GM18498 (cell line): ENCODE measurements at regions not wholly inside any gene's neighbourhood (a gene's known extent, or its start where the extent isn't known, plus 50 kb on each side); places are given as distances from the start of the nearest gene placed in this dataset.
"Not testable (repeated sequence)": the region's sequence is repeated elsewhere in the genome, so short reads cannot be mapped to it uniquely, and the experiment has no call there.

Experiments
- ATAC-seq: cut with Tn5 transposase; IDR thresholded peaks from one replicate; pipeline ENCODE4 v1.9.1; 2021; ENCODE audit warnings: mild to moderate bottlenecking, moderate library complexity; ENCODE audit not compliant: unreplicated experiment

DNA sequence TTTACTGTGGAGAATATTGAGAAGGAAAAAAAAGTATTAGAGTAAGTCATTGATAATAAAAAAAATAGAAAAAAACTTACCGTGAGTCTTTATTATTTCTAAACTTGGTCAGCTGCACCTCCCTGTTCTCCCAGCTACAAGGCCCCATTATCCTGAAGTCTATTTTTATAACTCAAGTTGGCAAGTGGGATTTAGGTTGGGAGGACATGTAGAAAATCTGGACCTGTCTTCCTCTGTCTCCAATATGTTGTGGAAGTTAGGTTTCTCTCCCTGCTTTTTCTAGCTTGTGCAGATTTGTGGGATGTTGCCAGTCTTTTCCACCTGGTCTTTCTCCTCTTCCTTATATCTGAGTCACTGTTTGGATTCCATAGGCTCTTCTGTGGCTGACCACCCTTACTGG, 361.4 kb downstream of the HLX start:
- no peak for ATAC-seq

GRCh38 chr1:221241157-221241556, 361.9 kb downstream of the HLX start:
- ATAC-seq: no peak

DNA sequence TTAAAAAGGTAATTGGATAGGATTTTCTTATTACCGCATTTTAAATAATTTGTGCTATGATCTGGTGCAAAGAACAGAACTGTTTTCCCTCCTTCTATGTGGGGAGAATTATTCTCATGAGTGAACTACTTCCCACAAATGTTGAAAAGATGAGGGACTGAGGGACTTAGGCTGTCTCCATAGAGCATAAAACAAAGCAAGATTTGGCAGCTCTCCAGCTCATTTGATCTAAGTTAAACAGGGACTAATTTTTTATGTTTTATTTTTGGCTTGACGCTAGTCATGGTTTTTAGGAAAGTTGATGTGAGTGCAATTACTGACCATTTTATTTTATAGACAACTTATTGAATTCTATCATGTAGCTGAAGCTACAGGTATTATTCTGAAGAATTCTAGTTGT, 362.3 kb downstream of the HLX start:
- no peak for ATAC-seq

- ATAC-seq: no peak
Observed at GRCh38 chr1:221246067-221246466, 366.8 kb downstream of the HLX start.

GRCh38 chr1:221246628-221247415, 367.6 kb downstream of the HLX start:
- ATAC-seq: no peak

DNA sequence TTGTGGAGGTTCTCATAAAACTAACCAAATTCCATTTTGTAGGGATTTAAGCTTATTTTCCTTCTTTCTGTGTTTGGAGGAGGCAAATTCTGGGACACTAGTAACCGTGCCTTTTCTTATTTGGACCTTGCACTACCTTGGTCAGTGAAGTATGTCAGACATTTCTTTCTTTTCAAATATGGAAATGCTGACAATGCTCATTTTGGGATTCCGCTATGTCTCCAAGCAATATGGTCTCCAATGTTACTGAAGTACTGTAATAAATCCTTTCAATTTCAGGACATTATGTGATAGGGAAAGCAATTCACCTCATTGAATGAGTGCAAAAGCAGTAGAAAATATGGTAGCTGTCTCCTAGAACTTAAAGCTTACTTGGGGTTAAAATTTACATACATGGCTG, 372.3 kb downstream of the HLX start:
- no peak for ATAC-seq

DNA sequence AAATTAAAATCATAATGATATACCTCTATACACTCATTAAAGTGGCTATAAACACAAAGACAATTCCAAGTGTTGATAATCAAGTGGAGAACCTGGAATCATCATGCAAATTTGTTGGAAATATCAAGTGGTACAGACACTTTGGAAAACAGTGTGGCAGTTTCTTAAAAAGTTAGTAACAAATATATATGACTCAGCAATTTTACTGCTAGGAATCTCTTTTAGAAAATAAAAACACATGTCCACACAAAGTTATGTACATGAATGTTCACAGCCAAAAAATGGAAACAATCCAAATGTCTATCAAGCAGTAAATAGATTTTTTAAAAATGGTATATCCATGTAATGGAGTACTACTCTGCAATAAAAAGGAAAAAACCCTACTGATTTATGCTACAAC, 375.6 kb downstream of the HLX start:
- ATAC-seq: no peak

DNA sequence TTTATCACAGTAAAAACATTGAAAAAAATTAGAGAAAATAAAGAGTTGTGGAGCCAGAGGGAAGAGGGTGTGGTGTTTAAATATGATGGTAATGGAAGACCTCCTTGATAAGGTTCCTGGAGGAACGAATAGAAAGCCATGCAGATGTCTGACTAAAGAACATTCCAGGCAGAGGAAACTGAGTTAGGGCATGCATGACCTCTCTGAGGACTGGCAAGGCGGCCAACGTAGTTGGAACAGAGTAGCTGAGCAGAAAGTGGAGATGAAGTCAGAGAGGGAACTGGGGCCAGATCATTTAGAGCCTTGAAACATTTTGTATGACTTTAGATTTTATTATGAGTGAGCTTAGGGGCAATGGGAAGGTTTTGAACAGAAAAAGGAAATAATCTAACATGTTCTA, 377.5 kb downstream of the HLX start:
- ATAC-seq: no peak

GRCh38 chr1:221257548-221257947, 378.3 kb downstream of the HLX start:
- ATAC-seq: not testable (repeated sequence)

DNA sequence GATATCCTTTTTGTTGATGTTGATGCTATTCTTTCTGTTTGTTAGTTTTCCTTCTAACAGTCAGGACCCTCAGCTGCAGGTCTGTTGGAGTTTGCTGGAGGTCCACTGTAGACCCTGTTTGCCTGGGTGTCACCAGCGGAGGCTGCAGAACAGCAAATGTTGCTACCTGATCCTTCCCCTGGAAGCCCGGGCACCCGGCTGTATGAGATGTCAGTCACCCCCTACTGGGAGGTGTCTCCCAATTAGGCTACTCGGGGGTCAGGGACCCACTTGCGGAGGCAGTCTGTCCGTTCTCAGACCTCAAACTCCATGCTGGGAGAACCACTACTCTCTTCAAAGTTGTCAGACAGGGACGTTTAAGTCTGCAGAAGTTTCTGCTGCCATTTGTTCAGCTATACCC, 383.4 kb downstream of the HLX start:
- ATAC-seq: not testable (repeated sequence)

DNA sequence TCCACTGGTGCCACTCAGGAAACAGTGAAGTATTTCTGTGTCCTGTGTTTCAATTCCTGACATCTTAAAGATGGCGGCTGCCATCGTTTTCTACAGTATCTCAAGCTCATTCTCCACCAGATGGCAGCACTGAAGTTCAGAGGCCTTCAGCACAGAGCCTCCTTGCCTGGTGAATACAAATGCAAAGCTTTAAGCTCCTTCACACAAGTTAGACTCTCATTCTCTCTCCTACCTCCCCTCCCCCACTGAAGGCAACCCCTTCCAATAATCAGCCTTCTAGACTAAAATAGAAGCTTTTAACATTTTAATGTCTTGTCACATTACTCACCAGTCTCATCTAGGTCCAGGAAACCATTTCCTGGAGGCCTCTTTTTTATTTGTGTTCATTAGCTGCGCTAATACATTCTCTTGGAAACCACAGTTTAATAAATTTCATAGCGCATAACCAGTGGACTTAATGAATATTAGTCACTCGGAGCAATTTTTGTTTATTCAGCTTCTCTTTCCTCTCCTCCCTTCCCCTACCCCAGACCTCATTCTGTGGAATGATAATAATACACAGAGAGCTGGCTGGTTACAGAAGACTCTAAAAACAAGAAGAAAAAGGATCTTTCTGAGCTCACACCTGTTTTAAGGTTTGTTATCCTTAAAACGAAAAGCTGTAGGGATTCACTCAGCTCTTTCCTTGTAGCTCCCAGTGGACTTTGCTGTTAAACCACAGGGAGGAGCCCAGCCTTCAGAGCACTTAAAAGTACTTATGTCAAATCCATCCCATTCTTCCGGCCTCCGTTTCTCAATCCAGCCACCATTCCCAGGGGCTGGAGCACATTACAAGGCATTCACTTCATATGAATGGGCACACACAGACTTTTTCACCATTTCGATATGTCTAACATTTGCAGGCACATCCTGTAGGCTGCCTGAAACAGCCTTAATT, 384.9 kb downstream of the HLX start:
- ATAC-seq: peak; percentile 94

DNA sequence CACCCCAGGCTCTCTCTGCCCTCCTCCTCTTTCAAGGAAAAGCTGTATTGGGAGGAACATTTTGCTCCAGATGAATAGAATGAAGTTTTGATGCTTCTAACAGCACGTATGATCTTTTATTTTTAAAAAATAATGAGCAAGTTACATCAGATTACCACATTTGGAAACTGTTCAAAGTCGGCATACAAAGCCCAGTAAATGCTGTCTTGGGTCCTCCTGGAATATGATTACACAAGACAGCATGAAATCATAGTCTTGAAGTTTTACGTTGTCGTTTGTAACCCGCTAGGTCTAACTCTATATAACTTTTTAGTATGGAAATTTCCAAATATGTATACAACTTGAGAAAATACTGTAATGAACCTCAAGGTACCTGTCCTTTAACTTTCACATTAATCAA, 385.6 kb downstream of the HLX start:
- no peak for ATAC-seq

DNA sequence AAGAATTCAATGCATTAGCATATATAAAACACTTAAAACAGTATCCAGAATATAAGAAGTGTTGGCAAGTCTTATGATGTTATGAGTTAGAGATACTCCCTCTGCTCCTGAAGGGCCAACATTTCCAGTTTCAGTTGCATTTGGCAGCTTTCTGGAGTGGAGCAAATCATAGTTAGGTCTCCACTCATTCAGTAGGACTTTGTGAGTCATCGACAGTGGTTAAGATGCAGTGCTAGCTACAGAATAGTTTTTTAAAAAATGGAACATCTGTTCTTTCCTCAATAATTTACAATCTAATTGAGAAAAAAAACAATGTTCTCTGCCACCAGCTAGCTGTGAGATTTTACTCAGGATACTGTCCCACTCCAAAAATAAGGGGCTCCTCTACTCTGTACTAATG, 389.1 kb downstream of the HLX start:
- ATAC-seq: no peak

DNA sequence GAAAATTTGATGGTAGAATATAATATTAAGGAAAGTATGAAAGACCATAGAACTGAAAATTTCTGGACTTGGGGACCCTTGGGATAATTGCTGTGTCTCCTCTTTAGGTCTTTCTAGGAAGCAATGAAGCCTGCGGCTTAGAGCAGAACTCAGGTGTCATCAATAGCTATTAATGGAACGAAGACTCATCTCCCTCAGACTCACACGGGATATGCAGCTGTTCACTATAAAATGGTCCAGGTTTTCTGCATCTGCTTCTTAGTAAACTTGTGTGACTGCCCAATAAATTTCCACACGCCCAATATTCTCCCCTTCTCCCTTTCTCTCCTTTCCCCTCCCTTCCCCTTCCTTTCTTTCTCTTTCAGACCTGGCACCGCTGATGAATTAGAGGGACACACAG, 392.5 kb downstream of the HLX start:
- no peak for ATAC-seq

- ATAC-seq: no peak
Observed at GRCh38 chr1:221272940-221273339, 393.7 kb downstream of the HLX start.

- ATAC-seq: no peak
Observed at GRCh38 chr1:221274373-221274772, 395.1 kb downstream of the HLX start.

DNA sequence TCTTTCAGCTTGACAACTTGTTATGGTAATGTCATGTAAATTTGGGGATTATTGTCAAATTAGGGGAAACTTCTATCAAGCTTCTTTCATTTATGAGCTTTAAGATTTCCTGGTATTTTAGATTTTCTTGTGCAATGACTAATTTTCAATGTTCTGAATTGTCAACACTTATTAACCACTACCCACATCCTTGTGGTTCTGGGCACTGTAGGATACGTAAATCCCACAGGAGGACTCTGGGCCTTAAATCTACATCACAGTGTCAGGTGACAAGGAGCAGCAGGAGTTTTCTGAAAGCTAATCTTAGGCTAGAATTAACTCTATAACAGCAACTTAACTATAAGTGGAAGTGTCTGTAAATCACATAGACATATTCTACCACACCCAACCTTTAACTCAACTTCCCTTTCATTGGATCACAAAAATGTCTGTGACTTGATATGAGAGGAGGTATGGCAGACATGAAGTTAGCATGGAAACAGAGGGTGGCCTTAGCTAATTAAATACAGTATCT, 397.7 kb downstream of the HLX start:
- no peak for ATAC-seq

DNA sequence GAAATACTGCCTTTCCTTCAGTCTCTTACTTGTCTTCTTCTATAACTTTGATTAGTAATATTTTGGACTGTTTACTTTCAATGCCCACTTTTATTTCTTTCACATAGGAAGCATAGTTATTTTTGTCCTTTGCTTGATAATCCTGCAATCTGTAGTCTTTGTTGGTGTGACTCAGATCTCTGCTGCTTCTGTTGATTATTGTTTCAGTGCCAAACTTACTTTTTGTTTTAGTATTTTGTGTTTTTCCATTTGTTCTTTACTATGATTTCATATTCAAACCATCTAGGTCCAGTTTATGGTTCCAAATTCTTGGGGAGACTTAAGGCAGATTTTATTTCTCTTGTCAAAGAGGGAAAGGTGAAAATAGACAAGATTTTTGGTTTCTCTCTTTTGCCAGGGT, 399.9 kb downstream of the HLX start:
- no peak for ATAC-seq

DNA sequence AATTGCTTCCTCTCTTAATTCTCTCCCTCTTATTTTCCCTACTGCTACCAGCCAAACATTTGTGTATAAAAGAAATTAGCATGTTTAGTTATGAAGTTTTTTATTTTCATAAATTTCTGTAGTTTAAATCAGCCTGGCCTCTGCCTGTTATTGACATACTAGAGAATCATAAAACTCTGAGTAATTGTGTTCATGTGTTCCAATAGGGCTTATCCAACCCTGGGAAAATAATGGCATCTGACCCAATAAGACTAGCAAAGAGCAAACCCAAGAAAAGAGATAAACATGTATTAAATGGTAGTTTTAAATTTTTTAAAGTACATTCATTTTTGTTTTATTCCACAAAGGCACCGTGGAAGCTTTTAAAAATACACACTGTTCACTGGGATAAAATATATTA, 404.3 kb downstream of the HLX start:
- no peak for ATAC-seq

GRCh38 chr1:221284028-221284427, 404.8 kb downstream of the HLX start:
- no peak for ATAC-seq

- ATAC-seq: not testable (repeated sequence)
Observed at GRCh38 chr1:221284991-221285390, 405.7 kb downstream of the HLX start.
